Keratinocyte (primary cell): ENCODE measurements at regions not wholly inside any gene's neighbourhood (a gene's known extent, or its start where the extent isn't known, plus 50 kb on each side); places are given as distances from the start of the nearest gene placed in this dataset.

Source experiments
- DNase-seq: peaks from one replicate; pipeline ENCODE4 v3.0.0-alpha.2; 2011; ENCODE audit warnings: low read depth, missing footprints, low spot score
- FAIRE-seq: peaks from 2 replicates; lab custom pipeline; 2011; peaks lifted over from hg19 to GRCh38; lab: Jason Lieb, UNC
- H2AFZ ChIP-seq: 2 replicates; pipeline ENCODE4 v1.6.0; 2012; ENCODE audit warnings: low read length, control low read depth, inconsistent platforms; ENCODE audit not compliant: control insufficient read depth
- H3K27ac ChIP-seq: 2 replicates; pipeline ENCODE4 v1.5.1; 2011; ENCODE audit warnings: low read length; ENCODE audit not compliant: control insufficient read depth, insufficient read depth
- H3K27me3 ChIP-seq: 3 replicates; pipeline ENCODE4 v1.6.0; 2011; ENCODE audit warnings: low read length; ENCODE audit not compliant: control insufficient read depth, insufficient read depth; ENCODE audit errors: extremely low read depth
- H3K36me3 ChIP-seq, 2 experiments: 2 replicates in 1 of 2; 3 replicates in 1 of 2; pipeline ENCODE4 v1.5.1; 2011; ENCODE audit warnings: low read length in 2 of 2, mild to moderate bottlenecking in 1 of 2; ENCODE audit not compliant: control insufficient read depth in 2 of 2, insufficient read depth in 2 of 2; ENCODE audit errors: extremely low read depth in 1 of 2
- H3K4me1 ChIP-seq: 3 replicates; pipeline ENCODE4 v1.5.1; 2011; ENCODE audit warnings: low read length; ENCODE audit not compliant: control insufficient read depth, insufficient read depth; ENCODE audit errors: extremely low read depth
- H3K4me2 ChIP-seq: 3 replicates; pipeline ENCODE4 v1.6.0; 2011; ENCODE audit warnings: low read depth, low read length; ENCODE audit not compliant: control insufficient read depth, insufficient read depth; ENCODE audit errors: extremely low read depth
- H3K4me3 ChIP-seq, 3 experiments: fragments of 200-600 bp in 1 of 3; sonication (generic) in 1 of 3; 2 replicates in 2 of 3; 3 replicates in 1 of 3; pipeline ENCODE4 v1.5.1; 2011 to 2016; ENCODE audit warnings: low read length in 3 of 3, mild to moderate bottlenecking in 3 of 3, control low read depth in 2 of 3, inconsistent platforms in 1 of 3, low read depth in 1 of 3, mixed read lengths in 1 of 3, mixed run types in 1 of 3, moderate library complexity in 1 of 3; ENCODE audit not compliant: control insufficient read depth in 2 of 3, insufficient read depth in 2 of 3; ENCODE audit errors: extremely low read depth in 1 of 3
- H3K79me2 ChIP-seq: 2 replicates; pipeline ENCODE4 v1.6.0; 2012; ENCODE audit warnings: low read length; ENCODE audit not compliant: control insufficient read depth, insufficient read depth
- H3K9ac ChIP-seq: 3 replicates; pipeline ENCODE4 v1.6.0; 2011; ENCODE audit warnings: low read length; ENCODE audit not compliant: control insufficient read depth, insufficient read depth; ENCODE audit errors: extremely low read depth
- H3K9me1 ChIP-seq: 3 replicates; pipeline ENCODE4 v1.6.0; 2011; ENCODE audit warnings: low read length; ENCODE audit not compliant: control insufficient read depth, insufficient read depth; ENCODE audit errors: extremely low read depth
- H3K9me3 ChIP-seq: 2 replicates; pipeline ENCODE4 v1.5.1; 2012; ENCODE audit warnings: low read depth, low read length; ENCODE audit not compliant: control insufficient read depth
- H4K20me1 ChIP-seq: 3 replicates; pipeline ENCODE4 v1.6.0; 2011; ENCODE audit warnings: low read length; ENCODE audit not compliant: control insufficient read depth, insufficient read depth; ENCODE audit errors: extremely low read depth
- EZH2 ChIP-seq: IDR thresholded peaks from one replicate; pipeline ENCODE4 v1.6.1; 2012; ENCODE audit warnings: inconsistent platforms, mild to moderate bottlenecking, low read length, moderate library complexity
- dilution Hi-C: fragments of 300-500 bp; cut with MboI; formaldehyde crosslinking; loops from one replicate; pipeline ENCODE4 v1.7.0; 2020; ENCODE audit warnings: low sequenced_read_pairs; ENCODE audit not compliant: extremely low pct_ligation_motif_present
- TF ChIP-seq, protein P1 (sequence below), 3 experiments: IDR thresholded peaks in 1 of 3; conservative IDR thresholded peaks in 1 of 3; optimal IDR thresholded peaks in 1 of 3; 2 replicates in 2 of 3; 3 replicates in 1 of 3; pipeline versions ENCODE3 to v1.5.1; 2011; ENCODE audit warnings: low read length in 3 of 3, mild to moderate bottlenecking in 3 of 3, moderate library complexity in 2 of 3, control low read depth in 1 of 3, inconsistent platforms in 1 of 3; ENCODE audit not compliant: insufficient read depth in 2 of 3; ENCODE audit errors: extremely low read depth in 1 of 3

- dilution Hi-C loops, result no loop called here
- FAIRE-seq (no peak), DNase-seq (no peak)
- no peak overlapping the region for H3K4me3 ChIP-seq
- no peaks in the 10 kb centered on the region for H4K20me1 ChIP-seq
- no peak overlapping the region for H2AFZ ChIP-seq
- no peaks in the 10 kb centered on the region for H3K9me1 ChIP-seq
- H3K79me2 ChIP-seq, result no peaks in the 10 kb centered on the region
- H3K27me3 ChIP-seq, result no peaks in the 10 kb centered on the region
- no peak overlapping the region for H3K4me2 ChIP-seq
- no peak overlapping the region for H3K9ac ChIP-seq
- no peak overlapping the region for H3K27ac ChIP-seq
- no peaks in the 10 kb centered on the region for H3K36me3 ChIP-seq
- H3K9me3 ChIP-seq, result peaks cover 3% of the 10 kb centered on the region
- no peak for TF ChIP-seq EZH2
- TF ChIP-seq, protein P1, sequence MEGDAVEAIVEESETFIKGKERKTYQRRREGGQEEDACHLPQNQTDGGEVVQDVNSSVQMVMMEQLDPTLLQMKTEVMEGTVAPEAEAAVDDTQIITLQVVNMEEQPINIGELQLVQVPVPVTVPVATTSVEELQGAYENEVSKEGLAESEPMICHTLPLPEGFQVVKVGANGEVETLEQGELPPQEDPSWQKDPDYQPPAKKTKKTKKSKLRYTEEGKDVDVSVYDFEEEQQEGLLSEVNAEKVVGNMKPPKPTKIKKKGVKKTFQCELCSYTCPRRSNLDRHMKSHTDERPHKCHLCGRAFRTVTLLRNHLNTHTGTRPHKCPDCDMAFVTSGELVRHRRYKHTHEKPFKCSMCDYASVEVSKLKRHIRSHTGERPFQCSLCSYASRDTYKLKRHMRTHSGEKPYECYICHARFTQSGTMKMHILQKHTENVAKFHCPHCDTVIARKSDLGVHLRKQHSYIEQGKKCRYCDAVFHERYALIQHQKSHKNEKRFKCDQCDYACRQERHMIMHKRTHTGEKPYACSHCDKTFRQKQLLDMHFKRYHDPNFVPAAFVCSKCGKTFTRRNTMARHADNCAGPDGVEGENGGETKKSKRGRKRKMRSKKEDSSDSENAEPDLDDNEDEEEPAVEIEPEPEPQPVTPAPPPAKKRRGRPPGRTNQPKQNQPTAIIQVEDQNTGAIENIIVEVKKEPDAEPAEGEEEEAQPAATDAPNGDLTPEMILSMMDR (optimal IDR thresholded peaks at IDR 0.05 in 1 of 3, IDR thresholded peaks at IDR 0.05 in 1 of 3, conservative IDR thresholded peaks at IDR 0.05 in 1 of 3; ENCODE audit: extremely low read depth in 1 of 3, insufficient read depth in 2 of 3, low read length in 3 of 3), result no peak
- peaks cover 23% of the 10 kb centered on the region for H3K4me1 ChIP-seq
Observed at GRCh38 chr4:57401586-57401985, 291.4 kb upstream of the IGFBP7 start.

- no peaks in the 10 kb centered on the region for H4K20me1 ChIP-seq
- no peak for DNase-seq
- dilution Hi-C loops, result no loop called here
- no peaks in the 10 kb centered on the region for H3K79me2 ChIP-seq
- no peaks in the 10 kb centered on the region for H3K9me3 ChIP-seq
- no peaks in the 10 kb centered on the region for H3K4me1 ChIP-seq
- H3K36me3 ChIP-seq, result no peaks in the 10 kb centered on the region
- TF ChIP-seq EZH2, result no peak
- TF ChIP-seq, protein P1 (optimal IDR thresholded peaks at IDR 0.05 in 1 of 3, IDR thresholded peaks at IDR 0.05 in 1 of 3, conservative IDR thresholded peaks at IDR 0.05 in 1 of 3; ENCODE audit: extremely low read depth in 1 of 3, insufficient read depth in 2 of 3, low read length in 3 of 3), result no peak
- peak; percentile 74 for FAIRE-seq
- no peak overlapping the region for H3K9ac ChIP-seq
- no peaks in the 10 kb centered on the region for H3K9me1 ChIP-seq
- H3K27me3 ChIP-seq, result no peaks in the 10 kb centered on the region
- H3K4me3 ChIP-seq, result no peak overlapping the region
- H3K27ac ChIP-seq, result no peak overlapping the region
- H2AFZ ChIP-seq, result no peak overlapping the region
- no peak overlapping the region for H3K4me2 ChIP-seq
Observed at GRCh38 chr4:57378766-57379165, 268.6 kb upstream of the IGFBP7 start.
